Stimulated activated naive CD8-positive, alpha-beta T cell treated with anti-CD3 and anti-CD28 coated beads, Interleukin-15, amount 100 ng/mL, for 72 hours (primary cell): ENCODE measurements at regions not wholly inside any gene's neighbourhood (a gene's known extent, or its start where the extent isn't known, plus 50 kb on each side); places are given as distances from the start of the nearest gene placed in this dataset.

Experiments
- ATAC-seq: fragments of 150-1000 bp; cut with Tn5 transposase; 2 replicates; pipeline ENCODE4 v1.10.0; 2021; ENCODE audit warnings: mild to moderate bottlenecking, moderate library complexity
- DNase-seq, 2 donors: peaks; one replicate each; pipeline ENCODE4 v3.0.0; 2021 to 2022
- H3K27ac Mint-ChIP-seq, 2 donors: one replicate each; pipeline ENCODE4 v1.8.0; 2022; ENCODE audit warnings: mild to moderate bottlenecking in 2 of 2, mixed read lengths in 2 of 2, moderate library complexity in 2 of 2
- H3K27me3 Mint-ChIP-seq: one replicate; pipeline ENCODE4 v1.8.0; 2022; ENCODE audit warnings: mixed read lengths
- H3K4me1 Mint-ChIP-seq: one replicate; pipeline ENCODE4 v1.8.0; 2022; ENCODE audit warnings: mild to moderate bottlenecking, mixed read lengths
- H3K4me3 Mint-ChIP-seq, 2 donors: one replicate each; pipeline ENCODE4 v1.8.0; 2022; ENCODE audit warnings: mild to moderate bottlenecking in 2 of 2, mixed read lengths in 2 of 2, moderate library complexity in 1 of 2
- H3K9me3 Mint-ChIP-seq, 2 donors: one replicate each; pipeline ENCODE4 v1.8.0; 2022; ENCODE audit warnings: mixed read lengths in 2 of 2

GRCh38 chr9:81145331-81145963 is 543.9 kb downstream of the TLE1 start:
- no peak overlapping the region for H3K4me3 Mint-ChIP-seq
- DNase-seq (no peak), ATAC-seq (no peak)
- no peaks in the 10 kb centered on the region for H3K4me1 Mint-ChIP-seq
- no peak overlapping the region for H3K27ac Mint-ChIP-seq
- H3K9me3 Mint-ChIP-seq = peaks cover 0 to 14% of the 10 kb centered on the region in 2 donors
- no peaks in the 10 kb centered on the region for H3K27me3 Mint-ChIP-seq

- H3K4me3 Mint-ChIP-seq = no peak overlapping the region
- H3K4me1 Mint-ChIP-seq = no peaks in the 10 kb centered on the region
- H3K27me3 Mint-ChIP-seq = no peaks in the 10 kb centered on the region
- H3K9me3 Mint-ChIP-seq = peaks cover 0 to 3% of the 10 kb centered on the region in 2 donors
- no peak overlapping the region for H3K27ac Mint-ChIP-seq
- no peak for ATAC-seq
- no peak for DNase-seq
Observed at GRCh38 chr9:81141961-81142360, 547.4 kb downstream of the TLE1 start.

- H3K27ac Mint-ChIP-seq = no peak overlapping the region
- ATAC-seq (no peak), DNase-seq (no peak)
- H3K4me3 Mint-ChIP-seq = no peak overlapping the region
- no peaks in the 10 kb centered on the region for H3K4me1 Mint-ChIP-seq
- peaks cover 0 to 3% of the 10 kb centered on the region in 2 donors for H3K9me3 Mint-ChIP-seq
- H3K27me3 Mint-ChIP-seq = no peaks in the 10 kb centered on the region
Observed at GRCh38 chr9:81137976-81138568, 551.3 kb downstream of the TLE1 start.

GRCh38 chr9:81132796-81133195 is 556.6 kb downstream of the TLE1 start:
- no peak overlapping the region for H3K4me3 Mint-ChIP-seq
- H3K9me3 Mint-ChIP-seq = peaks cover 6 to 20% of the 10 kb centered on the region in 2 donors
- DNase-seq (no peak), ATAC-seq (no peak)
- no peak overlapping the region for H3K27ac Mint-ChIP-seq
- H3K27me3 Mint-ChIP-seq = no peaks in the 10 kb centered on the region
- H3K4me1 Mint-ChIP-seq = no peaks in the 10 kb centered on the region

- no peaks in the 10 kb centered on the region for H3K27me3 Mint-ChIP-seq
Observed at GRCh38 chr9:81132318-81132717, 557.0 kb downstream of the TLE1 start.

GRCh38 chr9:81128701-81129100 is 560.6 kb downstream of the TLE1 start:
- no peaks in the 10 kb centered on the region for H3K27me3 Mint-ChIP-seq
- ATAC-seq (no peak), DNase-seq (no peak)
- no peak overlapping the region for H3K27ac Mint-ChIP-seq
- H3K9me3 Mint-ChIP-seq = peaks cover 11 to 20% of the 10 kb centered on the region in 2 donors
- H3K4me3 Mint-ChIP-seq = no peak overlapping the region
- H3K4me1 Mint-ChIP-seq = peaks cover 7% of the 10 kb centered on the region

More at GRCh38 chr9:81132318-81132717, 557.0 kb downstream of the TLE1 start:
- H3K9me3 Mint-ChIP-seq = peaks cover 6 to 20% of the 10 kb centered on the region in 2 donors
- DNase-seq = no peak
- no peak overlapping the region for H3K27ac Mint-ChIP-seq
- H3K4me3 Mint-ChIP-seq = no peak overlapping the region
- no peaks in the 10 kb centered on the region for H3K4me1 Mint-ChIP-seq
- ATAC-seq = no peak

- peaks cover 7% of the 10 kb centered on the region for H3K4me1 Mint-ChIP-seq
- H3K27me3 Mint-ChIP-seq = no peaks in the 10 kb centered on the region
- H3K4me3 Mint-ChIP-seq = no peak overlapping the region
- H3K27ac Mint-ChIP-seq = no peak overlapping the region
- DNase-seq (no peak), ATAC-seq (peak; percentile 46)
- H3K9me3 Mint-ChIP-seq = peaks cover 5 to 16% of the 10 kb centered on the region in 2 donors
Observed at GRCh38 chr9:81125446-81126092, 563.8 kb downstream of the TLE1 start.

- Mint-ChIP-seq H3K4me3 (no peak overlapping the region), H3K27ac (no peak overlapping the region), H3K27me3 (no peaks in the 10 kb centered on the region), H3K9me3 (peaks cover 5 to 13% of the 10 kb centered on the region in 2 donors), H3K4me1 (peaks cover 7% of the 10 kb centered on the region)
- no peak for ATAC-seq
- DNase-seq = no peak
Observed at GRCh38 chr9:81123526-81123925, 565.8 kb downstream of the TLE1 start.

- H3K9me3 Mint-ChIP-seq = peaks cover 7 to 8% of the 10 kb centered on the region in 2 donors
- peaks cover 7% of the 10 kb centered on the region for H3K4me1 Mint-ChIP-seq
- ATAC-seq (no peak), DNase-seq (no peak)
- H3K27me3 Mint-ChIP-seq = no peaks in the 10 kb centered on the region
- peak overlapping the region in 1 of 2 donors; percentile 59 for H3K27ac Mint-ChIP-seq
- H3K4me3 Mint-ChIP-seq = no peak overlapping the region
Observed at GRCh38 chr9:81122749-81123148, 566.6 kb downstream of the TLE1 start.

- Mint-ChIP-seq H3K4me1 (no peaks in the 10 kb centered on the region), H3K27me3 (no peaks in the 10 kb centered on the region), H3K27ac (no peak overlapping the region), H3K4me3 (no peak overlapping the region), H3K9me3 (peaks cover 5 to 7% of the 10 kb centered on the region in 2 donors)
- DNase-seq = no peak
- ATAC-seq = no peak
Observed at GRCh38 chr9:81119591-81119990, 569.8 kb downstream of the TLE1 start.

GRCh38 chr9:81118416-81118815 is 570.9 kb downstream of the TLE1 start:
- peaks cover 5% of the 10 kb centered on the region for H3K4me1 Mint-ChIP-seq
- H3K4me3 Mint-ChIP-seq = no peak overlapping the region
- peaks cover 5 to 7% of the 10 kb centered on the region in 2 donors for H3K9me3 Mint-ChIP-seq
- no peaks in the 10 kb centered on the region for H3K27me3 Mint-ChIP-seq
- no peak for ATAC-seq
- H3K27ac Mint-ChIP-seq = no peak overlapping the region
- DNase-seq = no peak

- Mint-ChIP-seq H3K4me3 (no peak overlapping the region), H3K27ac (no peak overlapping the region), H3K27me3 (no peaks in the 10 kb centered on the region), H3K9me3 (peaks cover 0 to 5% of the 10 kb centered on the region in 2 donors), H3K4me1 (peaks cover 12% of the 10 kb centered on the region)
- no peak for DNase-seq
- ATAC-seq = no peak
Observed at GRCh38 chr9:81116340-81117137, 572.8 kb downstream of the TLE1 start.

GRCh38 chr9:81113453-81114124 is 575.8 kb downstream of the TLE1 start:
- no peaks in the 10 kb centered on the region for H3K27me3 Mint-ChIP-seq
- ATAC-seq = peak; percentile 48
- peaks cover 0 to 5% of the 10 kb centered on the region in 2 donors for H3K9me3 Mint-ChIP-seq
- H3K27ac Mint-ChIP-seq = peak overlapping the region; percentile 35 to 36
- H3K4me3 Mint-ChIP-seq = peak overlapping the region; percentile 32 to 46
- no peak for DNase-seq
- peaks cover 12% of the 10 kb centered on the region for H3K4me1 Mint-ChIP-seq

GRCh38 chr9:81112627-81113452 is 576.5 kb downstream of the TLE1 start:
- H3K27me3 Mint-ChIP-seq = no peaks in the 10 kb centered on the region
- no peak overlapping the region for H3K27ac Mint-ChIP-seq
- DNase-seq (no peak), ATAC-seq (peak; percentile 26)
- peaks cover 12% of the 10 kb centered on the region for H3K4me1 Mint-ChIP-seq
- peak overlapping the region; percentile 32 to 46 for H3K4me3 Mint-ChIP-seq
- peaks cover 0 to 3% of the 10 kb centered on the region in 2 donors for H3K9me3 Mint-ChIP-seq
